ENCODE measurements at regions not wholly inside any gene's neighbourhood (a gene's known extent, or its start where the extent isn't known, plus 50 kb on each side); places are given as distances from the start of the nearest gene placed in this dataset.

- Histone ChIP-seq H3K4me3 (ENCODE audit: low read depth in 1 of 5, low read length in 5 of 5) (no peak overlapping the region), H3K9ac (ENCODE audit: low read length in 5 of 5) (no peak overlapping the region), H3K27ac (ENCODE audit: low read depth, low read length) (no peak overlapping the region), H3K9me3 (ENCODE audit: control insufficient read depth in 5 of 5, low read length in 5 of 5) (no peaks in the 10 kb centered on the region), H3K27me3 (ENCODE audit: control insufficient read depth in 5 of 5, insufficient read depth in 4 of 5, low read length in 5 of 5) (peaks cover 0 to 2% (median 0%) of the 10 kb centered on the region in 5 donors), H3K36me3 (ENCODE audit: control insufficient read depth in 5 of 5, insufficient read depth in 5 of 5, low read length in 5 of 5) (no peaks in the 10 kb centered on the region), H3K4me1 (ENCODE audit: control insufficient read depth in 5 of 5, insufficient read depth in 5 of 5, low read length in 5 of 5) (no peaks in the 10 kb centered on the region)
Measured at GRCh38 chr6:10073341-10073740, 341.5 kb downstream of the TFAP2A start.

GRCh38 chr6:10071631-10072220 lies 343.1 kb downstream of the TFAP2A start:
- peaks cover 0 to 2% (median 0%) of the 10 kb centered on the region in 5 donors for H3K27me3 ChIP-seq (ENCODE audit: control insufficient read depth in 5 of 5, insufficient read depth in 4 of 5, low read length in 5 of 5)
- no peak overlapping the region for H3K27ac ChIP-seq (ENCODE audit: low read depth, low read length)
- no peaks in the 10 kb centered on the region for H3K9me3 ChIP-seq (ENCODE audit: control insufficient read depth in 5 of 5, low read length in 5 of 5)
- no peaks in the 10 kb centered on the region for H3K36me3 ChIP-seq (ENCODE audit: control insufficient read depth in 5 of 5, insufficient read depth in 5 of 5, low read length in 5 of 5)
- H3K4me3 ChIP-seq (ENCODE audit: low read depth in 1 of 5, low read length in 5 of 5): no peak overlapping the region
- no peak overlapping the region for H3K9ac ChIP-seq (ENCODE audit: low read length in 5 of 5)
- no peaks in the 10 kb centered on the region for H3K4me1 ChIP-seq (ENCODE audit: control insufficient read depth in 5 of 5, insufficient read depth in 5 of 5, low read length in 5 of 5)

GRCh38 chr6:10060004-10060403 lies 354.9 kb downstream of the TFAP2A start:
- Histone ChIP-seq H3K9ac (ENCODE audit: low read length in 5 of 5) (no peak overlapping the region), H3K36me3 (ENCODE audit: control insufficient read depth in 5 of 5, insufficient read depth in 5 of 5, low read length in 5 of 5) (no peaks in the 10 kb centered on the region), H3K9me3 (ENCODE audit: control insufficient read depth in 5 of 5, low read length in 5 of 5) (no peaks in the 10 kb centered on the region), H3K4me1 (ENCODE audit: control insufficient read depth in 5 of 5, insufficient read depth in 5 of 5, low read length in 5 of 5) (no peaks in the 10 kb centered on the region), H3K4me3 (ENCODE audit: low read depth in 1 of 5, low read length in 5 of 5) (no peak overlapping the region), H3K27me3 (ENCODE audit: control insufficient read depth in 5 of 5, insufficient read depth in 4 of 5, low read length in 5 of 5) (peaks cover 0 to 4% (median 0%) of the 10 kb centered on the region in 5 donors), H3K27ac (ENCODE audit: low read depth, low read length) (no peak overlapping the region)

- H3K4me3 ChIP-seq (ENCODE audit: low read depth in 1 of 5, low read length in 5 of 5): no peak overlapping the region
- no peak overlapping the region for H3K27ac ChIP-seq (ENCODE audit: low read depth, low read length)
- H3K9me3 ChIP-seq (ENCODE audit: control insufficient read depth in 5 of 5, low read length in 5 of 5): peaks cover 0 to 11% (median 0%) of the 10 kb centered on the region in 5 donors
- H3K27me3 ChIP-seq (ENCODE audit: control insufficient read depth in 5 of 5, insufficient read depth in 4 of 5, low read length in 5 of 5): peaks cover 0 to 4% (median 0%) of the 10 kb centered on the region in 5 donors
- no peaks in the 10 kb centered on the region for H3K36me3 ChIP-seq (ENCODE audit: control insufficient read depth in 5 of 5, insufficient read depth in 5 of 5, low read length in 5 of 5)
- H3K9ac ChIP-seq (ENCODE audit: low read length in 5 of 5): no peak overlapping the region
- H3K4me1 ChIP-seq (ENCODE audit: control insufficient read depth in 5 of 5, insufficient read depth in 5 of 5, low read length in 5 of 5): no peaks in the 10 kb centered on the region
Measured at GRCh38 chr6:10054672-10055071, 360.2 kb downstream of the TFAP2A start.

GRCh38 chr6:10051283-10051682 lies 363.6 kb downstream of the TFAP2A start:
- Histone ChIP-seq H3K36me3 (ENCODE audit: control insufficient read depth in 5 of 5, insufficient read depth in 5 of 5, low read length in 5 of 5) (no peaks in the 10 kb centered on the region), H3K27me3 (ENCODE audit: control insufficient read depth in 5 of 5, insufficient read depth in 4 of 5, low read length in 5 of 5) (no peaks in the 10 kb centered on the region), H3K4me3 (ENCODE audit: low read depth in 1 of 5, low read length in 5 of 5) (no peak overlapping the region), H3K4me1 (ENCODE audit: control insufficient read depth in 5 of 5, insufficient read depth in 5 of 5, low read length in 5 of 5) (no peaks in the 10 kb centered on the region), H3K9me3 (ENCODE audit: control insufficient read depth in 5 of 5, low read length in 5 of 5) (peaks cover 0 to 11% (median 0%) of the 10 kb centered on the region in 5 donors), H3K27ac (ENCODE audit: low read depth, low read length) (no peak overlapping the region), H3K9ac (ENCODE audit: low read length in 5 of 5) (no peak overlapping the region)

- Histone ChIP-seq H3K9ac (ENCODE audit: low read length in 5 of 5) (no peak overlapping the region), H3K36me3 (ENCODE audit: control insufficient read depth in 5 of 5, insufficient read depth in 5 of 5, low read length in 5 of 5) (no peaks in the 10 kb centered on the region), H3K4me1 (ENCODE audit: control insufficient read depth in 5 of 5, insufficient read depth in 5 of 5, low read length in 5 of 5) (no peaks in the 10 kb centered on the region), H3K27me3 (ENCODE audit: control insufficient read depth in 5 of 5, insufficient read depth in 4 of 5, low read length in 5 of 5) (peaks cover 0 to 2% (median 0%) of the 10 kb centered on the region in 5 donors), H3K4me3 (ENCODE audit: low read depth in 1 of 5, low read length in 5 of 5) (no peak overlapping the region), H3K9me3 (ENCODE audit: control insufficient read depth in 5 of 5, low read length in 5 of 5) (peaks cover 0 to 10% (median 0%) of the 10 kb centered on the region in 5 donors), H3K27ac (ENCODE audit: low read depth, low read length) (no peak overlapping the region)
Measured at GRCh38 chr6:10048370-10049297, 366.2 kb downstream of the TFAP2A start.

GRCh38 chr6:10042280-10042679 lies 372.6 kb downstream of the TFAP2A start:
- Histone ChIP-seq H3K4me3 (ENCODE audit: low read depth in 1 of 5, low read length in 5 of 5) (no peak overlapping the region), H3K9ac (ENCODE audit: low read length in 5 of 5) (no peak overlapping the region), H3K27ac (ENCODE audit: low read depth, low read length) (no peak overlapping the region), H3K36me3 (ENCODE audit: control insufficient read depth in 5 of 5, insufficient read depth in 5 of 5, low read length in 5 of 5) (no peaks in the 10 kb centered on the region), H3K27me3 (ENCODE audit: control insufficient read depth in 5 of 5, insufficient read depth in 4 of 5, low read length in 5 of 5) (peaks cover 0 to 2% (median 0%) of the 10 kb centered on the region in 5 donors), H3K9me3 (ENCODE audit: control insufficient read depth in 5 of 5, low read length in 5 of 5) (peaks cover 0 to 7% (median 6%) of the 10 kb centered on the region in 5 donors), H3K4me1 (ENCODE audit: control insufficient read depth in 5 of 5, insufficient read depth in 5 of 5, low read length in 5 of 5) (no peaks in the 10 kb centered on the region)

- Histone ChIP-seq H3K27ac (ENCODE audit: low read depth, low read length) (no peak overlapping the region), H3K27me3 (ENCODE audit: control insufficient read depth in 5 of 5, insufficient read depth in 4 of 5, low read length in 5 of 5) (peaks cover 0 to 3% (median 0%) of the 10 kb centered on the region in 5 donors), H3K4me1 (ENCODE audit: control insufficient read depth in 5 of 5, insufficient read depth in 5 of 5, low read length in 5 of 5) (peaks cover 0 to 5% (median 0%) of the 10 kb centered on the region in 5 donors), H3K9me3 (ENCODE audit: control insufficient read depth in 5 of 5, low read length in 5 of 5) (no peaks in the 10 kb centered on the region), H3K36me3 (ENCODE audit: control insufficient read depth in 5 of 5, insufficient read depth in 5 of 5, low read length in 5 of 5) (no peaks in the 10 kb centered on the region), H3K4me3 (ENCODE audit: low read depth in 1 of 5, low read length in 5 of 5) (no peak overlapping the region), H3K9ac (ENCODE audit: low read length in 5 of 5) (no peak overlapping the region)
Measured at GRCh38 chr6:10033223-10033829, 381.5 kb downstream of the TFAP2A start.

- Histone ChIP-seq H3K9me3 (ENCODE audit: control insufficient read depth in 5 of 5, low read length in 5 of 5) (no peaks in the 10 kb centered on the region), H3K27me3 (ENCODE audit: control insufficient read depth in 5 of 5, insufficient read depth in 4 of 5, low read length in 5 of 5) (peaks cover 0 to 2% (median 0%) of the 10 kb centered on the region in 5 donors), H3K27ac (ENCODE audit: low read depth, low read length) (no peak overlapping the region), H3K4me1 (ENCODE audit: control insufficient read depth in 5 of 5, insufficient read depth in 5 of 5, low read length in 5 of 5) (peaks cover 0 to 5% (median 0%) of the 10 kb centered on the region in 5 donors), H3K36me3 (ENCODE audit: control insufficient read depth in 5 of 5, insufficient read depth in 5 of 5, low read length in 5 of 5) (no peaks in the 10 kb centered on the region), H3K4me3 (ENCODE audit: low read depth in 1 of 5, low read length in 5 of 5) (no peak overlapping the region), H3K9ac (ENCODE audit: low read length in 5 of 5) (no peak overlapping the region)
Measured at GRCh38 chr6:10031617-10032016, 383.3 kb downstream of the TFAP2A start.

All from subcutaneous abdominal adipose tissue (tissue), 5 donors.